A549 (cell line): ENCODE measurements at regions not wholly inside any gene's neighbourhood (a gene's known extent, or its start where the extent isn't known, plus 50 kb on each side); places are given as distances from the start of the nearest gene placed in this dataset.
A peak's percentile ranks its signal among the peaks of the same experiment; 100 is the strongest.

Source experiments
- ATAC-seq, 2 experiments: fragments of 200-7000 bp in 1 of 2; fragments of >200 bp in 1 of 2; cut with Nextera tagmentation in 1 of 2; cut with Tn5 transposase in 1 of 2; 3 replicates each; pipeline versions ENCODE4 v1.8.0 to v1.9.1; 2018 to 2020; ENCODE audit warnings: mild to moderate bottlenecking in 1 of 2, moderate library complexity in 1 of 2
- CTCF ChIA-PET: fragments of 300-600 bp; sonication (Branson Sonifier 250); formaldehyde crosslinking; extraction: SDS; loops from one replicate; lab custom pipeline; 2021; ENCODE audit warnings: antibody characterized with exemption, inconsistent platforms; lab: Yijun Ruan, JAX
- POLR2A ChIA-PET: fragments of 350-600 bp; formaldehyde crosslinking; extraction: SDS; loops from one replicate; lab custom pipeline; 2021; ENCODE audit warnings: antibody characterized with exemption, inconsistent platforms; lab: Yijun Ruan, JAX
- DNase-seq, 2 experiments: peaks; one replicate each; pipeline versions ENCODE4 v3.0.0 to v3.0.0-alpha.2; 2011 to 2016; ENCODE audit warnings: low read depth in 1 of 2, low spot score in 1 of 2
- FAIRE-seq: peaks from 2 replicates; lab custom pipeline; 2011; peaks lifted over from hg19 to GRCh38; lab: Jason Lieb, UNC
- H3K27ac ChIP-seq, 2 experiments: fragments of >200 bp; sonication (Bioruptor Twin); formaldehyde crosslinking; 3 replicates each; pipeline ENCODE4 v1.5.1; 2016 to 2017
- H3K4me1 ChIP-seq: fragments of >200 bp; sonication (Bioruptor Twin); formaldehyde crosslinking; 3 replicates; pipeline ENCODE4 v1.6.1; 2016
- H3K4me2 ChIP-seq: fragments of >200 bp; sonication (Bioruptor Twin); formaldehyde crosslinking; 3 replicates; pipeline ENCODE4 v1.6.1; 2016
- H3K4me3 ChIP-seq: fragments of >200 bp; sonication (Bioruptor Twin); formaldehyde crosslinking; 3 replicates; pipeline ENCODE4 v1.5.1; 2016
- H3K9me3 ChIP-seq: fragments of >200 bp; sonication (Bioruptor Twin); formaldehyde crosslinking; 3 replicates; pipeline ENCODE4 v1.6.1; 2016
- CBX8 ChIP-seq: fragments of 200-600 bp; sonication (generic); IDR thresholded peaks from 2 replicates; pipeline ENCODE4 v1.6.1; 2016
- CEBPB ChIP-seq, 2 experiments: fragments of >200 bp in 1 of 2; sonication (Bioruptor Twin) in 1 of 2; formaldehyde crosslinking in 1 of 2; IDR thresholded peaks; 2 replicates each; pipeline ENCODE4 v1.6.1; 2012 to 2016
- CHD4 ChIP-seq: fragments of 200-600 bp; sonication (generic); IDR thresholded peaks from 2 replicates; pipeline ENCODE4 v1.6.1; 2016; ENCODE audit warnings: antibody characterized with exemption, mild to moderate bottlenecking, borderline replicate concordance
- E2F6 ChIP-seq: IDR thresholded peaks from 2 replicates; pipeline ENCODE4 v1.6.1; 2012; ENCODE audit warnings: low read depth, borderline replicate concordance
- EHMT2 ChIP-seq: fragments of 200-600 bp; sonication (generic); IDR thresholded peaks from 2 replicates; pipeline ENCODE4 v1.6.1; 2016; ENCODE audit warnings: antibody characterized with exemption, low read depth, mild to moderate bottlenecking, moderate library complexity
- FOSL2 ChIP-seq, 2 experiments: fragments of 450-650 bp in 1 of 2; fragments of >200 bp in 1 of 2; sonication (Bioruptor Twin) in 1 of 2; formaldehyde crosslinking; IDR thresholded peaks; 2 replicates each; pipeline versions ENCODE4 v1.5.0 to v1.6.1; 2016 to 2020; ENCODE audit warnings: mild to moderate bottlenecking in 1 of 2, moderate library complexity in 1 of 2
- GATA3 ChIP-seq: IDR thresholded peaks from 2 replicates; pipeline ENCODE4 v1.6.1; 2012; ENCODE audit warnings: borderline replicate concordance
- HEYL ChIP-seq: fragments of 250-450 bp; sonication (Bioruptor Pico); IDR thresholded peaks from 2 replicates; pipeline ENCODE4 v1.8.0; 2021; ENCODE audit warnings: mild to moderate bottlenecking, moderate library complexity
- HMGXB4 ChIP-seq: fragments of 250-450 bp; sonication (Bioruptor Pico); IDR thresholded peaks from 2 replicates; pipeline ENCODE4 v1.5.0; 2021; ENCODE audit warnings: mild to moderate bottlenecking, moderate library complexity, borderline replicate concordance
- HOXB13 ChIP-seq: fragments of 250-450 bp; sonication (Bioruptor Pico); IDR thresholded peaks from 2 replicates; pipeline ENCODE4 v1.5.0; 2020; ENCODE audit warnings: low read depth, mild to moderate bottlenecking, moderate library complexity
- JUNB ChIP-seq: fragments of >200 bp; sonication (Bioruptor Twin); formaldehyde crosslinking; IDR thresholded peaks from 2 replicates; pipeline ENCODE4 v1.6.1; 2016
- KDM5A ChIP-seq: fragments of 200-600 bp; sonication (generic); IDR thresholded peaks from 2 replicates; pipeline ENCODE4 v1.6.1; 2016; ENCODE audit warnings: antibody characterized with exemption, mild to moderate bottlenecking
- MAX ChIP-seq: IDR thresholded peaks from 2 replicates; pipeline ENCODE4 v1.6.1; 2012
- NFE2L2 ChIP-seq: fragments of 150-350 bp; conservative IDR thresholded peaks from 2 replicates; pipeline ENCODE4 v1.6.1; 2014; ENCODE audit warnings: low read length
- POLR2A ChIP-seq: IDR thresholded peaks from 2 replicates; pipeline ENCODE4 v1.6.1; 2012; ENCODE audit warnings: mild to moderate bottlenecking, low read length
- RCOR1 ChIP-seq: fragments of 150-350 bp; IDR thresholded peaks from 2 replicates; pipeline ENCODE4 v1.6.1; 2014; ENCODE audit warnings: antibody characterized with exemption, low read length, low read depth
- REST ChIP-seq: fragments of 200-600 bp; sonication (generic); IDR thresholded peaks from 2 replicates; pipeline ENCODE4 v1.6.1; 2016; ENCODE audit warnings: antibody characterized with exemption, mild to moderate bottlenecking, moderate library complexity
- RFX5 ChIP-seq: fragments of 450-650 bp; IDR thresholded peaks from 2 replicates; pipeline ENCODE4 v1.7.1; 2014; ENCODE audit warnings: antibody characterized with exemption, mild to moderate bottlenecking, moderate library complexity
- SREBF2 ChIP-seq: fragments of 450-650 bp; IDR thresholded peaks from 2 replicates; pipeline ENCODE4 v1.6.1; 2014; ENCODE audit warnings: mild to moderate bottlenecking, moderate library complexity
- WGBS: methylation state at CpG from one replicate; pipeline ENCODE4 v1.1.6; 2017; ENCODE audit errors: missing lambda C conversion rate; 5-methylcytosine and 5-hydroxymethylcytosine counted together
- TF ChIP-seq, protein P1 (sequence below): fragments of 450-650 bp; IDR thresholded peaks from 2 replicates; pipeline ENCODE4 v1.6.1; 2014; ENCODE audit warnings: antibody characterized with exemption

DNA sequence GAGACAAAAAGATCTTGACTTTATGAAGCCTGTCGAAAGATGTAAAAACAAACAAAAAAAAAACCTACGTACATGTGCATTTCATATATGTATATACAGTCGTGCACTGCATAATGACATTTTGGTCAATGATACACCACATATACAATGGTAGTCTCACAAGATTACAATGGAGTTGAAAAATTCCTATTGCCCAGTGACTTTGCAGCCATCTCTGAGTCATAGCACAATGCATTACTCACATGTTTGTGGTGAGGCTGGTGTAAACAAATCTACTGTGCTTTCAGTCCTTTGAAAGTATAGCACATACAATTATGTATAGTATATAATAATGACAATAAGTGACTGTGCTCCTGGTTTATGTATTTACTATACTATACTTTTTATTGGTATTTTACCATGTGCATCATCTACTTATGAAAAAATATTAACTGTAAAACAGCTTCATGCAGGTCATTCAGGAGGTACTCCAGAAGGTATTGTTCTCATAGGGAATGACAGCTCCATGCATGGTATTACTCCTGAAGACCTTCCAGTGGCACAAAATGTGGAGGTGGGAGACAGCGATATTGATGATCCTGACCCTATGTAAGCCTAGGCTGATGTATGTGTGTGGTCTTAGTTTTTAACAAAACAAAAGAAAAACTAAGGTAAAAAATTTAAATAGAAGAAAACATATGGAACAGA, 73.7 kb upstream of the FST start:
- peak; percentile 32 for FAIRE-seq
- 39% methylated on average over 4 of the region's 4 CpGs for WGBS

GRCh38 chr5:53407373-53407772, 73.1 kb upstream of the FST start:
- FAIRE-seq (no peak), DNase-seq (no peak), ATAC-seq (peak in 1 of 2 experiments; percentile 38; a peak in 1 of 6 replicates)
- ChIA-PET CTCF (no interaction called here), POLR2A (no interaction called here)
- peak overlapping the region; percentile 17; the same call in 2 of the 3 replicates for H3K4me2 ChIP-seq
- H3K27ac ChIP-seq, result peak overlapping the region; percentile 15 to 57; a peak in 3 of 6 replicates
- WGBS, result 56% methylated on average over 1 of the region's 1 CpG
- no peak overlapping the region for H3K4me3 ChIP-seq
- H3K4me1 ChIP-seq, result peaks cover 17% of the 10 kb centered on the region
- H3K9me3 ChIP-seq, result no peaks in the 10 kb centered on the region
- TF ChIP-seq EHMT2, result no peak
- no peak for TF ChIP-seq RCOR1
- no peak for TF ChIP-seq HOXB13 (CRISPR knock-in tag)
- TF ChIP-seq REST, result no peak
- TF ChIP-seq NFE2L2, result no peak
- no peak for TF ChIP-seq E2F6
- TF ChIP-seq SREBF2, result no peak
- no peak for TF ChIP-seq KDM5A
- no peak for TF ChIP-seq RFX5

More for the DNA sequence above, 73.7 kb upstream of the FST start:
- H3K4me1 ChIP-seq, result peaks cover 17% of the 10 kb centered on the region
- H3K4me3 ChIP-seq, result no peak overlapping the region
- TF ChIP-seq JUNB (peak; percentile 56), REST (no peak), FOSL2 (IDR thresholded peaks at IDR 0.05) (peak; percentile 64), FOSL2 (CRISPR knock-in tag; IDR thresholded peaks at IDR 0.05) (peak; percentile 88), HMGXB4 (CRISPR knock-in tag) (no peak), NFE2L2 (no peak), CEBPB (IDR thresholded peaks at IDR 0.05) (no peak), POLR2A (no peak), HEYL (CRISPR knock-in tag) (no peak), MAX (no peak; the same call in 1 of the 2 replicates), CBX8 (no peak), CHD4 (no peak), EHMT2 (no peak), RCOR1 (no peak), GATA3 (peak; percentile 45; the same call in 1 of the 2 replicates)
- TF ChIP-seq, protein P1, sequence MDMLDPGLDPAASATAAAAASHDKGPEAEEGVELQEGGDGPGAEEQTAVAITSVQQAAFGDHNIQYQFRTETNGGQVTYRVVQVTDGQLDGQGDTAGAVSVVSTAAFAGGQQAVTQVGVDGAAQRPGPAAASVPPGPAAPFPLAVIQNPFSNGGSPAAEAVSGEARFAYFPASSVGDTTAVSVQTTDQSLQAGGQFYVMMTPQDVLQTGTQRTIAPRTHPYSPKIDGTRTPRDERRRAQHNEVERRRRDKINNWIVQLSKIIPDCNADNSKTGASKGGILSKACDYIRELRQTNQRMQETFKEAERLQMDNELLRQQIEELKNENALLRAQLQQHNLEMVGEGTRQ, result no peak
- H3K4me2 ChIP-seq, result peak overlapping the region; percentile 17
- H3K27ac ChIP-seq, result peak overlapping the region; percentile 39 to 71; a peak in 5 of 6 replicates
- ChIA-PET POLR2A (no interaction called here), CTCF (no interaction called here)
- H3K9me3 ChIP-seq, result no peaks in the 10 kb centered on the region
- DNase-seq (peak in 1 of 2 experiments; percentile 68), ATAC-seq (peak; percentile 56 to 88; a peak in 5 of 6 replicates)
